T47D (cell line): ENCODE measurements at regions not wholly inside any gene's neighbourhood (a gene's known extent, or its start where the extent isn't known, plus 50 kb on each side); places are given as distances from the start of the nearest gene placed in this dataset.

Experiments
- DNase-seq, 2 experiments: peaks; one replicate each; pipeline versions ENCODE4 v3.0.0 to v3.0.0-alpha.2; 2011 to 2012; ENCODE audit warnings: low read depth in 1 of 2, low spot score in 1 of 2
- JUND ChIP-seq: IDR thresholded peaks from 2 replicates; pipeline ENCODE4 v1.6.1; 2012; ENCODE audit warnings: low read depth
- in situ Hi-C: cut with HindIII; loops from 2 replicates; pipeline ENCODE4 v1.10.0; 2016; ENCODE audit warnings: low sequenced_read_pairs, low pct_unique_long_range_greater_than_20kb

DNA sequence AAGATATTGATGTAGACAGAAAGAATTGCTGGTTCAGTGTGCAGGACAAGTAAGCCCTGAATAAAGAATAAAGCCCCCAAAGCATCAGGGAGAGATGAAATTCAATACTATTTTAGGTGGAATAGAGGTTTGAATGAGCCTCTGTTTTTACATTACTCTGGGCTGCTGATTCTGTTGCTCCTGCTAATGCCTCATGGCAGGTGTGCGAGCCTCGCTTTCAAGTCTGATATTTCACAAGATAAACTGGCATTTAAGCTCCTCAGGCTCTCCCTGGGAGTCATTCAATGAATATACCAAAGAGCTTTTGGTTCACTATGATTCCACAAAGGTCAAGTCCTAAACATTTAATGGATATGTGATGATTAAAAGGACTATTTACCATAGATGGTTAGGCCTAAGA lies 601.0 kb upstream of the SLC39A10 start:
- in situ Hi-C loops = no loop called here
- TF ChIP-seq JUND = no peak
- DNase-seq = no peak

DNA sequence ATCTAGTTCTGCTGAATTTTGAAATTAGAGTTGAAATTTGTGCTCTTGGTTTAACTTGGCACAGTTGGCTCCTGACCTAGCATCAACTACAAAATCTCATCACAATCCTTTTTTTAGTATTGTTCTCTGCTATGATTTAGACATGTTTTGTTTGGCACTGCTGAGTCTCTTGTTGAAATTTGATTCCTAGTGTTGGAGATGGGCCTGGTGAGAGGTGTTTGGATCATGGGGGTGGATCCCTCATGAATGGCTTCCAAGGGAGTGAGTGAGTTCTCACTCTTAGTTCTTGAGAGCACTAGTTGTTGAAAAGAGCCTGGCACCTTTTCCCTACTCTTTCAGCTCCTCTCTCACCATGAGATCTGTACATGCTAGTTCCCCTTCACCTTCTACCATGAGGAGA lies 605.6 kb upstream of the SLC39A10 start:
- DNase-seq = no peak
- in situ Hi-C loops = no loop called here
- TF ChIP-seq JUND = no peak

DNA sequence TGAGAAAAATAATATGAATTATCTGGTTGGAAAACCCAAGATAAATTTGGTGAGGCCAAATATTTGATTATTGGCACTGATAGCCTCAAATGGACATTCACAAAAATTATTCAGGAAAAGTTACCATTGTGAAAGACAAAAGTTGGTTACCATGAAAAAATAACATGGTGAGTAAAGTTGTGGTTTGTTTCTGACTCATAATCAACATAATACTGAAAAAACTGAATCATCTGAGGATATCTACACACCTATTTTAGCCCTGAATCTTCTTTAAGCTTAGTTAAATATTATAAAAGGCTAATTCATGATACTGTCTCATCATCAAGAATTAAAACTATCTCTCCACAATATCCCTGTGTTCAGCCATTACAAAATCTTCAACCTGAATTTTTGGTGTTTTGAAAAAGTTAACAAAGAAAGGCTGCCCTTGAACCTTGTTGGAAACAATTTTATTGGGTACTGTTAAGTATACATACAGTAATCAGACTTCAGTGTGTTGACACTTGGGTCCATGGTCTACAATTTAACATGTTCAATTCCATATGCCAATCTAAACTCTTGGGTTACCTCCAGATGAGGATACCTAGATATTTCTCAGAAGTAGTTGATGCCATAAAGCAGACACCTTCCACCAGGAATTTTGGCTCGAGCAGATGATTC lies 607.5 kb upstream of the SLC39A10 start:
- no peak for DNase-seq
- in situ Hi-C loops = no loop called here
- TF ChIP-seq JUND = no peak

DNA sequence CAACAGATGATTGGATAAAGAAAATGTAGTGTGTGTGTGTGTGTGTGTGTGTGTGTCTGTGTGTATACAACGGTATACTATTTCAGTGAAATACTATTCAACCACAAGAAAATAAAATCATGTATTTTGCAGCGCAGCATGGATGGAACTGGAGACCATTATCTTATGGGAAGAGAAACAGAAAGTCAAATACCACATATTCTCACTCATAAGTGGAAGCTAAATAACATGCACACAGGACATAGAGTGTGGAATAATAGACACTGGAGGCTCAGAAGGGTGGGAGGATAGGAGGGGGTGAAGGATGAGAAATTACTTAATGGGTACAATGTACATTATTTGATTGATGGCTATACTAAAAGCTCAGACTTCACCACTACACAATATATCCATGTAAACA lies 609.1 kb upstream of the SLC39A10 start:
- no peak for DNase-seq
- in situ Hi-C loops = no loop called here
- no peak for TF ChIP-seq JUND

- TF ChIP-seq JUND = no peak
- no peak for DNase-seq
- in situ Hi-C loops = no loop called here
Observed at GRCh38 chr2:195044801-195045200, 612.2 kb upstream of the SLC39A10 start.

- TF ChIP-seq JUND = no peak
- no peak for DNase-seq
- in situ Hi-C loops = no loop called here
Observed at GRCh38 chr2:195038153-195038552, 618.9 kb upstream of the SLC39A10 start.

- in situ Hi-C loops = no loop called here
- no peak for TF ChIP-seq JUND
Observed at GRCh38 chr2:195037045-195037444, 620.0 kb upstream of the SLC39A10 start.

DNA sequence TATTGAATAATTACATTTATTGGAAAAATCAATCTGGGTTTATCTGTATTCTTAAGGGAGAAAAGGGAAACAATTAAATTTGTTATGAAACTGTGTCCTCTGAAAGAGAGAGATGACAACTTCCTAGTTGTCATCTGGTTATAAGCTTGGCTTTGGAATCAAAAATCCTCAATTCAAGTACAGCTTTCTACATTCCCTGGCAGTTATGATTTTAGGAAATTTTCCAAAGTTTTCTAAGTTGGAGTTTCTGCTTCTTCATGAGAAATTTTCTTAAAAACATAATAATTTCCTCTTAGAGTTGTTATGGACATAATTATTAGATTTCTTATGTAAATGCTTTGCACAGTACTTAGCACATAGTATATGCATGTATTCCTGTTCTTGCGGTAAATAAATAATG lies 625.6 kb upstream of the SLC39A10 start:
- in situ Hi-C loops = no loop called here
- no peak for DNase-seq
- TF ChIP-seq JUND = no peak

More at GRCh38 chr2:195037045-195037444, 620.0 kb upstream of the SLC39A10 start:
- no peak for DNase-seq

- in situ Hi-C loops = no loop called here
- TF ChIP-seq JUND = no peak
- DNase-seq = no peak
Observed at GRCh38 chr2:195029804-195030654, 627.0 kb upstream of the SLC39A10 start.

DNA sequence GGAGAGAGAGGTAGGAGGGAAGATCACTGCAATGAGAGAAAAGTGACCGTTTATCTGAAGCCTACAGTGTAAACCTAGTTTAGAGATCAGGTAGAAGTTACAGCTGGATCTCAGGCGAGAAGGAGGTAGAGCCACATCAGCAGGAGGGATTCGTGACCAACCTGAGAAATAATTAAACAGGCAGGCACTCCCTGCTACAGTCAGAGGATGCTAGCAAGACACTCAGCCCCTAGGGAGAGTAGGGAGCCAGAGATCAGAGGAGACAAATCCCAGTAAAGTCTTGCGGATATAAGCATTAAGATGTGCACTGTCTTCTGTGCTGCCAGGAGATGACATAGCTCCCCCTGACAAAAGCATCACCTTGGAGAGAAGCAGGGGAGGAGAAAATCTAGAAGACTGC lies 629.1 kb upstream of the SLC39A10 start:
- no peak for DNase-seq
- in situ Hi-C loops = no loop called here
- TF ChIP-seq JUND = no peak

DNA sequence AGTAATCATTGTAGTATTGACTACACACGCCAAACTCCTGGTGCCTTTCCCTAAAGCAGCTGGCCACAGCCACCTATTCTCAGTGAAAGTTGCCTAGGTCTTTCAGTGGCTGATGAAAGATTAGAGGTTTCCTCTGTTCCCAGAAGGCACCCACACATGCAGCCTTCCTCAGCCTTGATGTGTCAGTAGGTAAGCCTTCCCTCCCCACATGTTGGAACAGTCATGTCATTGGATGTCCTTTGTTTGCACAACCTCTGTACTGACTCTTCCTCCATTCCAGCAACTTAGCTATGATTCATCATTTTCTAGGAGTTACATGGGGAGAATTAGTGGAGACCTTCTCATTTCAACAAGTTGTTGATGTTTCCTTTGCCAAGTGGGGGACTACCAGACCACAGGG lies 630.8 kb upstream of the SLC39A10 start:
- in situ Hi-C loops = no loop called here
- DNase-seq = no peak
- TF ChIP-seq JUND = no peak

DNA sequence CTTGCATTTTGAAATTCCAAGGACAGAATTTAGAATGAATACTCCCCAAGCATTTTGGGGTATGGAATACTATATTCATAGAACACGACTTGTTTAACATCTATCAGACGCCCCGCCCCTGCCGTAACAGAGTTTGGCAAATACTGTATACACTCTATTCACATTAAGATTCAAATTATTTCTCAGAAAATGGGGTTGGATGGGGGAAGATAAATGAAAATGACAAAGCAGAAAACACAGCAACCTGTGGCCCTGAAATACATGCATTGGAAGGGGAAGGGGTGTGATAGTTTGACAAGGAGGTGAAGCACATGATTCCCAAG lies 634.6 kb upstream of the SLC39A10 start:
- in situ Hi-C loops = no loop called here
- no peak for DNase-seq
- no peak for TF ChIP-seq JUND

GRCh38 chr2:195021711-195022507 lies 635.1 kb upstream of the SLC39A10 start:
- no peak for TF ChIP-seq JUND
- no peak for DNase-seq
- in situ Hi-C loops = no loop called here
